HG03520 (cell line): ENCODE measurements at regions not wholly inside any gene's neighbourhood (a gene's known extent, or its start where the extent isn't known, plus 50 kb on each side); places are given as distances from the start of the nearest gene placed in this dataset.
A peak's percentile ranks its signal among the peaks of the same experiment; 100 is the strongest.

Source experiments
- ATAC-seq: cut with Tn5 transposase; IDR thresholded peaks from one replicate; pipeline ENCODE4 v1.9.1; 2021; ENCODE audit warnings: mild to moderate bottlenecking, moderate library complexity; ENCODE audit not compliant: unreplicated experiment

DNA sequence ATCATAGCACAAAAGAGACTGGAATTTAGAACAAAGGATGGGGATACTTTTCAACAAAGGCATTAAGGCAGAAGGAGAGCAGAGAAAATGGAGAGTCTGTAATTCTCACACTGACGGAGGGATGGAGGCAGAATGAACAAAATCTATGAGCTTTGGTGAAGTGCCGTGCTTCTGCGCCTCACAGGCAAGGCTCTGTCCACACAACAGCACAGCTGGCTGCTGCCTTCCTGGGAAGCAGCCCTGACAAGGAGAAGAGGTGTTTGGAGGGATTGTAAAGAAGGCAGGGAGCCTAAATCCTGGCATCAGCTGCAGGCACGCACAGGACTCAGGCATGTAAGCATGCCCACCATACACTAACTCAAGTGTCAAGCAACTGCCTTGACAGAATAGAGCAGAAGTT lies 485.2 kb upstream of the KIF2A start:
- ATAC-seq: no peak

DNA sequence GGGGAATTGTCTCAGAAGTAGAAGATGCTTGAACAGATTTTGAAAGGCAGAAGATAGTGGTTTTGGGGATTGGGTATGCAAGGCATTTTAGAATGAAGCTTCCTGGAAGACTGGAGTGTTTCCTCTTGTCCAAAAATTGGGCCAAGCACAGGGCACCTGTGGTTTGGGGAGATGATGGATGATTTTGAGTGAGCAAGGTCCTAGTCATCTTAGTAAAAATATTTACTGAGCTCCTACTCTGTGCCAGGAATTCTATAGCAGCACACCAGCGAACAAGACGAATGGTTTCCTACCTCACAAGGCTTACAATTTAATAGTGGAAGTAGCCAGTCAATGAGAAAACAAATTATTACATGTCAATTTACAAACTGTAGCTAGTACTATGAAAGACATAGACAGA lies 484.4 kb upstream of the KIF2A start:
- ATAC-seq: no peak

DNA sequence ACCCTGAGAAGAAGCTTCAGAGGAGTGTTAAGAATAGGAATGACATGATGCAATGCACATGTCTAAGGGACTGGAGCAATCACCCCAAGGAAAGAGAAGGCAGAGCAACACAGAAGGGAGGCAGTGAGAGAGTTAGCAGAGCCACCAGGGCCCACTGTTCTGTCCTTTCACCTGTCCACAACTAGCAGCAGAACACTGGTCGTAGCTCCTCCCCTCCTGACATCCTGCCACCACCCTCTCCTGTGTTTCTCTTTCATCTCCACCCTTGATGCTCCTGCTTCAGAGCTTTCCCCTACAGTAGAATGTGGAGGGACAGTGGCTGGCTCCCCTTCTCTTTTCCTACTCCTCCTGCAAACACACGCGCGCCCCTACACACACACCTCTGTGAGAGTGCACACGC lies 483.4 kb upstream of the KIF2A start:
- ATAC-seq: no peak

DNA sequence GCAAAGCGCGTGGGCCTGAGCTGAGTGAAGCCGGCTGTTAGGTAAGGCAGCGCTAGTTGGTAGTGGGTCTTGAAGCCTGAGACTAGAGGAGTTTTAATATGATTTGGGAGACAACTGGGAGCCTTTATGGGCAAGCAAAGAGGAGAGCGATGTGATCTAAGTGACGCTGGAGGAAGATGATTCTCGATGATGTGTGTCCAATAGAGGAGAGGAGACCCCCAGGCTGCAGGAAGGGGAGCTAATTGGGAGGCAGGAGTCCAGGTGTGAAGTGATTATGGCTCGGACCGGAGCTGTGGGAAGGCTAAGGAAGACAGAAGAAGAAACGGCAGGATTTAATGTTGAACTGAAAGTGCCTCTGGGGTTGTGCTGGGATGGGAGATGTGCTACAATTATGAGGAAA lies 482.9 kb upstream of the KIF2A start:
- ATAC-seq: no peak

DNA sequence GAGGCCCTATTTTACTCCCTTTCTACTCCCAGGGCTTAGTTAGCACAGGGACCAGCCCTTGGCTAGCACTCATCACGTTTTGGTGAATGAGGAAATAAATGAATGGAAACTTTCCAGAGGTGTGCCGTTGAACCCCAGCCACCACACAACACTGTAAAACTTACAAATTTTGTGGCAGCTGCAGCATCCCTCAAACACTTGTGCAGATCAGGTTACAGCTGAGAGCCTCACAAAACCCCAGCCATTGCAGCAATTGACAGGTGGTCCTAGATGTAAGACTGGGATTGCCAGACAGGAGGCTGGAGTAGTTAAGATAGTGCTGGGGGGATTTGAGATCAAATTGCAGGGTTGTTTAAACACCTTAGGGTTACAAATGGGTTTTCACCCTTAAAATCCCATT lies 482.2 kb upstream of the KIF2A start:
- no peak for ATAC-seq

DNA sequence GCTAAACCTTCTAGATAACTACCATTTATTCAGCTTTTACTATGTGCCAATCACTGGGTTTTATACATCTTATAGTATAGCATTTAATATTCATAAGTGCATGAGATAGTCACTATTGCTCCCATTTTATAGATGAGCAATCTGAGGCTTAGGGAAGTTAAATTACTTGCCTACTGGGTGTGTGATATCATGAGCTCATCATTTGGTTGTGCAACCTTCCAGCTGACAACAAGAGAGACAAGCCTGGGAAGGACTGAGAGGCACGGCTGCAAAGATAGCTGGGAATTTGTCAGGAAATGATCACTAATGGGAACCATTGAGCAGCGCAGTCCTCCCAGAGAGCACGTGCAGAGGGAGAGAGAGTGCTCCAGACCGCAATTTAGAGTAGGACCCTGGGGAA lies 481.6 kb upstream of the KIF2A start:
- no peak for ATAC-seq

DNA sequence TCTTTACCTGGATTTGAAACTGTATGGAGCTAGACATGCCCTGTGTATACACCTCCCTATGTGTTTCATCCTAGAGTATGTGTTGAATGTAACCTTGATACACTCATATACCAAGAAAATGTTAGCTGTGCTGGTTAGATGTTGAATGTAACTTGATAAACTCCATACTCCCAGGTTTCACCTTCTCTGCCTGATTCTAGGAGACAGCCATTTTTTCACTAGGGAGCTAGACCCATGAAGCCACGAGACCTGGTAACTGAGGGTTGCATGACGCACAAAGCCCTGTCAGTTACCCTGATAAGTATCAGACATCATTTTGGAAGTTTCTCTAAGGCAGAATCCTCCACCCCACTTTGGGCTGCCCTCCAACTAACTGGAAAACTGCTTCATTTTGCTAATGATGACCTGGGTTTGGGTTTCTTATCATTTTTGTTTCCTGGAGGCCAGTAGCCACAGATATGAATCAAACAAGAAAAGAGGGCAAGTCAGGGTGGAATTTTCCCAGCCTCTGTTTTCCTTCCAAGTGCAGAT lies 478.5 kb upstream of the KIF2A start:
- ATAC-seq: no peak

DNA sequence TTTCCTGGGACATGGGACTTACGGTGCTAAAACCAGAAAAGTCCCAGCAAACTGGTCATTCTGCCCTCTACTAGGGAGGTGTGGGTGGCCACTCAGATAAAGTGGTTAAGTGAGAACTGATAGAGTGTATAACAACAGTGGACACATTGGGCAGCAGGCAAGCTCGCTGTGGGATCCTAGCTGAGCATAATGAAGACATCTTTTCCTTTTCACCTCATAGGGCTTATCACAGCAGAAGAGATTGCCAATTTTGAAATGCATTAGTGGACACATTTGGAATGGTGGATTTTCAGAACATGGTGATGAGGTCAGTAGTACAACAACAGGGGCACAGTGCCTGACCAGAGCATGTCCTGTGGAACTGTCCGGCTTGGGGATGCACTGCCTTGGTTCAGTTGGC lies 477.1 kb upstream of the KIF2A start:
- ATAC-seq: no peak

DNA sequence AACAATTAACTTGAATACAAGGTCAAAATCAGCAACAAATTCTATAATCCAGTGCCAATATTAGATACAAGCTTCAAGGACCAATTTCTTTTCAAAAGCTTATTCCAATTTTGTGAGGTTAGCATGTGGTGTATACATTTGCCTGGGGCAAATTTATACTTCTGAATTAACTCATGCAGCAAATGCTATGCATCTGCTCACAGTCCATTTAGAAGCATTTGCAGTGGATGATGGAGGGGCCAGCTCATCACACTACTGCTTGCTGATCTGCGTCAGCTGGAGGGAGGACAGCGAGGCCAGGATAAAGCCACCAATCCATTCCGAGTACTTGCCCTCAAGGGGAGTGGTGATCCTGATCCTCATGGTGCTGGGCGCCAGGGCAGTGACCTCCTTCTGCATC lies 474.3 kb upstream of the KIF2A start:
- ATAC-seq: no peak

DNA sequence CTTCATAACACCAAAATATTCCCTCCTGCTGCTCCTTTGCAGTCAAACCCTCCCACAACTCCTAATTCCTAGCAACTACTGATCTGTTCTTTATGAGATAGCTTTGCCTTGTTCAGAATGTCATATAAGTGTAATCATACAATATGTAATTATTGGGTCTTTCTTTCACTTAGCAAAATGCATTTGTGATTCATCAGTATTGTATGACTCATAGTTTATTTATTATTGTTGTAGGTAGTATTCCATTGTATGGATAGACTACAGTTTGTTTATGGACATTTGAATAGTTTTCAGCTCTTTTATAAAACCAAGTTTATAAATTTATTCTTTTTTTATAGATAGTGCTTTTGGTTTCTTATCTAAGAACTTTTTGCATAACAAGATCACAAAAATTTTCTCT lies 468.2 kb upstream of the KIF2A start:
- no peak for ATAC-seq

DNA sequence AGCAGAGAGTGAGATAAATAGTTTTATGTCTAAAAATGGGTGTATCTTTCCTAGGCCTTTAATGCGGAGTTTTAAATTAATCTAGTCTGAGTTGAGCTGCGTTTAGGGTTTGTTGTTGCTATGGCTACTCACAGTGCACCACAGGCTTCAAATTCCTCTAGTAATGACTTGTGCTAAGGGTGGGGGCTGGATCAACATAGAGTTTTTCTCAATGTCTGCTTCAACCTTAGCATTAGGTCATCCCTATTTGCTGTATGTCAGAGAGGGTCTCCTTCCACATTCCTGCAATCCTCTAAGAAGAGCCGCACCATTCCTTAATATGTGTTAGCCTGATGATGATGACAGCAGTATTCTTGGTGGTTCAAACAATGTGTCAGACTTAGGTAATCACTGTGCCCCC lies 465.6 kb upstream of the KIF2A start:
- ATAC-seq: no peak

DNA sequence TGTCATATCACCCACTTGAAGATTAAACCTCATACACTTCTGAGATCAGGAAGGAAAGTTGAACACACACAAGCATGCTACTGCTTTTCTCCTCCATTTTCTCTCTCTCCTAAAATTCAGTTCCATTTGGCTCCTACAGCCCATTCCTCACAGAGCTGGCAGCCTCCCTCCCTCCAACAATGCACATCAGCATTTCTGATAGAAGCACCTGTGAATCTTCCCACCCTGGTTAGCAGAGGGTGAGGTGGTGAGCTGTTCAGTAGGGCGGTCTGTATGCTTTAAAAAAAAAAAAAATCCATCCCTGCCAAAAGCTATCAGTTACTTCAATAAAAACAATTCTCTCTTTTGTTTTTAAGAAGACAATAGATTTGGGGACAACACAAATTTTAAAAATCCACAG lies 463.2 kb upstream of the KIF2A start:
- no peak for ATAC-seq

DNA sequence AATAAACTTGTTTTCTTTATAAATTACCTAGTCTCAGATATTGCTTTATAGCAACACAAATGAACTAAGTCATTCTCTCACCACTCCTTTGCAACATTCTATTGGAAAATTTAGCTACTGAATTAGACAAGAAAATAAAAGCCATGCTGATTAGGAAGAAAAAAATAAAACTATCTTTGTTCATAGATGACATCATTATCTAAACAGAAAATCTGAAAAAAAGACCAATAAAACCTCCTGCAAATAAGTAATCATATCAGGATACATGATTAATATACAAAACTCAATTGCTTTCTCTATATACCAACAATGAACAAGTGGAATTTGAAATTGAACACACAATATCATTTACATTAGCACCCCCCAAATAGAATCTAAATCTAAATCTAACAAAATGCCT lies 455.3 kb upstream of the KIF2A start:
- no peak for ATAC-seq

DNA sequence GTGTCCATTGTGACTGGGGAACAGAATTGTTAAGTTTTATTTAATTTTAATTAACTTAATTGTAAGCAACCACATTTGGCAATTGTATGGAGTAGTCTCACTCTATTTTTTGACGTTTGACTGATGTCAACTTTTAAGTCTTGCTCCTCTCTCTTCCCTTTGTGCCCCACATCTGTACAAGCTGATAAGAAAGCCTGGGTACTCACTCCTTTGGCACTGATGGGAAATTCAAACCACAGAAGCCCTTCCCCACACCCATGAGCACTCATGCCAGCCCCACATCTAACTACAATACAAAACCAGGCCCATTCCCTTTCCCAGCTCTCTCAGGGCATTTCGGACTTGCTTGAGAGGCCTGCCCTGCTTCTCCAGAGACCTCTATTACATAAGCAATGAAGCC lies 451.5 kb upstream of the KIF2A start:
- no peak for ATAC-seq

DNA sequence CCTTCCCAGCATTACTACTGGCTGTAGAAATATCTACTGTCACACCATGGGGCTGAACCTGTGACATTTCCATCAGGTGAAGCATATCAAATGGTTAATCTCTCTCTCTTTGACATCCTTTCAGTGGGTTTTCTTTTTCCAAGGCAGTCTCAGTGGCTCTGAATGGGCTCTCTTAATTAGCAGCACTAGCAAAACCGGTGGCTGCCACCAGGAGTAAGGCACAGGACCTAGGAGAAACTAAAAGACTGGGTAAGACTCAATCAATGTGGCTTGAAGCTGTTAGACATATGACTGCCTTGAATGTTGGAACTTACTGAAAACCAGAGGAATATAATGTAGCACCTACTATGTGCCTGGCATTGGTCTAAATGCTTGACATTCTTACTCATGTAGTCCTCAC lies 445.0 kb upstream of the KIF2A start:
- ATAC-seq: no peak

DNA sequence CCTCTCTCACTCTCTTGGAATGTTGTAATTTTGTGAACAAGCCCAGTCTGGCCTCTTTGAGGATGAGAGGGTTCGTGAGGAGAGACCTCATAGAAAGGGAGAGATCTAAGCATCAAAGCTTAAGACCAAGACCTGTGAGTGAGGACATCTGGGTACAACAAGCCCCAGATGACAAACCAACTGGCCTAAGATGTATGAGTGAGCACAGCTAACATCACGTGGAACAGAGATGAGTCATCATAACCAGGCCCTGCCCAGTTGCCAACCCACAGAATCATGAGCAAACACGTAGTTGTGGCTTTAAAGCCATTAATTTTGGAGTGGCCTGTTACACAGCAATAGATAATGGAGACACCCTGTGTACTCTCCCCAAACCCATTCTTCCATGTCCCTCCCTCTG lies 439.1 kb upstream of the KIF2A start:
- ATAC-seq: peak; percentile 90

DNA sequence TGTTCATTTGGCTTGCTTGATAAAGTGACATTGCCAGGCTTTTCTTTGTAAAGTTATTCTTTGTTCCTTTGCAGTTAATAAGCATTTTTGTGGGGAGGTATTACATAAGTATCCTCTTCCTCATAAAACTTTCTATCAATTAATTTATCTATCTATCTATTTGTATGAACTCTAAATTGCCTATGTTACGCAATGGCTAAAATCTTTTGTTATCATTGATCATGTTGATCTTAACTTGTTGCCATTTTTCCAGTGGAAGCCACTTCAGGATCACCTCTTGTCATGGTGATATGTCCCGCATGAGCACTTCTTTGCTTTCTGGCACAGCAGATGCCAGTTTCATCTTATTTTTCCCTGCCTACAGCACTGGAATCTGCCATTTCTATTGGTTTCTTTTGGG lies 436.7 kb upstream of the KIF2A start:
- ATAC-seq: no peak

DNA sequence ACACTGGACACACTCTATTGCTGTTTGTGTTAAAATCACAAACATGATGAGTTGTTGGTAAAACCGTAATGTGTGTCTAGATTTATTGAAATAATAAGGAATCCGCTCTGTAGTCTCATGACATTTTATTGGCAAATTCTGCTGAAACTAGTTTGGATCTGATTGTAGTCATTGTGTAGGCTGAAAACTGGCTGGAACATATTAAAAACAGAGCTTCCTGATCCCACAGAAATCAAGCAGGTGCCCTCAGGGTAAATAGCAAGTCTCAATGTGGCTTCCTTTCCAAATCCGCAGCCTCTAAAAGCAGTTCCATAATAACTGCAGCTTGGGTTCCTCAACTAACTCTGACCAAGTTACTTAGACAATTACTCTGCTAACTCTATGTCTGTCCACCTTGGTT lies 427.5 kb upstream of the KIF2A start:
- no peak for ATAC-seq

DNA sequence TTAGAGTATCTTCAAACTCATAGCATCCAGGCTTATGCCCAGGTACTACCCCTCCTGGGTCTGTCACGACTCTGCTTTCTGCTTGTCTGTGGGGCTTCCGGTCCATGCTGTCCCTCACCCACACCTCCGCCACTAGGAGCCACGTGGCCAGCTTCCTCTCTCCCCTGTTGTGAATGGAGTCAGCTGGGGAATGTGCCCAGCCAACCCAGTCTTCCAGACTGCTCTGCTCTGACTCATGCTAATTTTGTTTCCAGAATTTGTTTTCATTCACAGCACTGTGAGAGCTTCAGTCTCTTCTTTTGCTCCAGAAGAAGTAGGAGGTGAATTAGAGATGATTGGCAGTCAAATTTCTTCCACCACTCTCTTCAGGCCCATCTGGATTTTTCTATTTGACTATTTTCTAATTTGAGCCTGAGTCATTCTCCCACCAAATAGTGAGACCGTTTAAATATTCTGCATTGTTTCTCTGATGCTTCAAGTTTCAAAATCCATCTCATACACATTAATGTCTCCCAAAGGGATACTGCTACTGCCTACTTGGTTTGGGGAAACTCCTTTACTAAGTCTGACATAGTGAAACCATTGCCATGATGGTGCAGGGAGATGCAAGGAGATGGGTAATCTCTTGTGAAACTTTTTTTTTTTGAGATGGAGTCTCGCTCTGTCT lies 424.1 kb upstream of the KIF2A start:
- no peak for ATAC-seq

DNA sequence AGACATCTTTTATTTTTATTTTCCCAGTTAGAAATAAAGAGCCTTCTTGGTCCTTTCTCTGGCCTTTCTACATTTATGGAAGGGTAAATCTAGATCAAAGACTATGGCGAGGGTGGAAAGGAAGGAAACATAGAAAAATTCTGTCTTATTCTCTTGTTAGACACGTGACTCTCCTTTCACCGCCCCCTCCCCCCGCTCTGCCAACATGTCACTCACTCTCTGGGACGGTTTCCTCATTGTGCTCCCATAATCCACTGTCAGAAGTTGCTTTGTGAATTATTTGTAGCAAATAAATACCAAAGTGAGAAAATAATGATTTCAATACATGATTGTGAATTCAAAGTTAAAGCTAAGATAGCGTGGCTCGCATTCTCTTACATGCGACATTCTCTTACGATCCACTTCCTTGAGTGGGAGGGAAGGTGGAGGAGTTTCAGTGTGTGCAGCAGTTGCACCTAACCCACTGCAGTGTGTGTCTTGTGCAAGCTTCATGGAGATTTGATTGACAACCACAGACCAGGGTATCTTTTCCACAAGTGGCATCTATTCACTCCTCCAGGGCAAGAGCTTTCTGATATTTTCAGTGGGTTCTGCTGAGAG lies 423.0 kb upstream of the KIF2A start:
- ATAC-seq: no peak

DNA sequence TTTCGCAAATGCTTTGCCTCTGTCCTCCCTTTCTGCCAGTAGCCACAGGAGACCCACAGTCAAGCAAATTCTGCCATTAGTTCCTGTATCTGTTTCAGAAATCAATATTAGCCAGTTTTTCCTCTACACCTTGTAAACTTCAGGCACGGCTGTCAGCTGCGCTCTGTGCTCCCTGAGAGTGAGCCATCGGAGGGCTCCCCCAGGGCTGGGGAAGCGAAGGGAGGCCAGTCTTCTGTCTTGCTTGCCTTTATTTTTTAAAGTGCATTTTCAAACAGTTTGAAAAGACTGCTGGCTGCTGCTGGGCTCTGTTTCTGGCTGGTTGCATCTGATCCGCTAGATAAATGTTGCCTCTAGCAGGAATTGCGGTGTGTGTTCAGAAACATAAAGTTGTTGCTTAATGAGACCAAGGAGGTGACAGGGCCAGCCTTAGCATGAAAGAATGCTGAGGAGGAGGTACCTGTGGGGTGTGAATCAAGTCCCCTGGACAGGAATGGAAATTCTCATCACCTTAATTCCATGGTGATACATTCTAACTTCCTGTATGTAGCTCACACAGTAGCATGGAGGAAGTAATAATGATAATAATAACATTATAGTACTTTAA lies 421.7 kb upstream of the KIF2A start:
- ATAC-seq: no peak

DNA sequence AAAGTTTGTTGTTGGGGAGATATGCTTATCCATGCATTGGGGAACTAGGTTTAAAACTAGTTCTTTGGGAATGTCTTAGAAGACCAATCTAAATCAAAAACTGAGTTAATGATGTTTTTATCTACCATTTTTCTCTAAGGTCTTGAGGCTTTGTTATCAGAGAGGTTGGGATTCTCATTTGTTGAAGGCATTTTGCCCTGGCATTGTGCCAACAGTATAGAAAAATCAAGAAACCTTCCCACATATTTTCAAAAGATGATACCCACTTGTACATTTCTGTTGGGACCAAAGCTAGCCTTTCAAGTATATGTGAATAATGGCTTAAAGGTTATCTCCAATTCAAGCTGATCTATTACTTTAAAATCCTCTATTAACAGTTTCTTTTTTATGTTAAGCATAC lies 419.8 kb upstream of the KIF2A start:
- no peak for ATAC-seq

DNA sequence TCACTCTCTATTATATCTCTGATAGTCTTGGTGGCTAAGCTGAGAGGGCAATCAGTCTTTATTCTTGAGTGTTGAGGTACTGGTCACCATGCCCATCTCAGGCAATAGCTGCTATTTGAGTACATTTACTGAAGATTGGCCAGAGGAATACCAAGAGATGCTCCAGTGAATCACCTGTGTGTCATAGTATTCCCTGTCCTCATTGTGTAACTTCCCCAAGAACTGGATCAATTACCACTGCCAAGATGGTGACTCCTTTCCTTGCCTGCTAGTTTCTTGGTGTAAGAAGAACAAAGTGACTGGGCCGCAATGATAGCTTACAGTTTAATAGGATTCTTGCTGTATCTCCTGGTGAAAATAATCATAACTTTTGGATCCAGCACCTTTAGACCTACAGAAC lies 418.7 kb upstream of the KIF2A start:
- ATAC-seq: no peak
